ENCODE measurements at regions not wholly inside any gene's neighbourhood (a gene's known extent, or its start where the extent isn't known, plus 50 kb on each side); places are given as distances from the start of the nearest gene placed in this dataset.
"Not testable (repeated sequence)": the region's sequence is repeated elsewhere in the genome, so short reads cannot be mapped to it uniquely, and the experiment has no call there.

DNA sequence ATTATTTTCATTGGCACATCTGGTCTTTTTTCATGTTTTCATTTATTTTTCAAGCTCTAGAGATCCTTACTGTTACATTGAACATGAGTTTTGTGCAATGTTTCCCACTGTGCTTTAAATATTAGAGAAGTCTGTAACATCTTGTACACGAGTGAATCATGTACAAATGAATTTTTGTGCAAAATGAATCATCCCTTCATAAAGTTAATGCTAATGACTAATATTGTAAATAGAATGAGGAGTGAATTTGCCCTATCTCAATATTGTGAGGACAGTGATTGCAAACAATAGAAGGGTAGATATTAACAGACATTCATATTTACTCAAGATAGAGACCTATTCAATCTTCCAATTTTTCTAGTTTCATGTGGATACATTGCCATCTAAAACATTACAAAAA is 463.3 kb upstream of the FOXG1 start:
- DNase-seq (no peak), ATAC-seq (no peak)
- intact Hi-C loops (cut with DNase I, micrococcal nuclease), result no loop called here
- TF ChIP-seq, protein P1, sequence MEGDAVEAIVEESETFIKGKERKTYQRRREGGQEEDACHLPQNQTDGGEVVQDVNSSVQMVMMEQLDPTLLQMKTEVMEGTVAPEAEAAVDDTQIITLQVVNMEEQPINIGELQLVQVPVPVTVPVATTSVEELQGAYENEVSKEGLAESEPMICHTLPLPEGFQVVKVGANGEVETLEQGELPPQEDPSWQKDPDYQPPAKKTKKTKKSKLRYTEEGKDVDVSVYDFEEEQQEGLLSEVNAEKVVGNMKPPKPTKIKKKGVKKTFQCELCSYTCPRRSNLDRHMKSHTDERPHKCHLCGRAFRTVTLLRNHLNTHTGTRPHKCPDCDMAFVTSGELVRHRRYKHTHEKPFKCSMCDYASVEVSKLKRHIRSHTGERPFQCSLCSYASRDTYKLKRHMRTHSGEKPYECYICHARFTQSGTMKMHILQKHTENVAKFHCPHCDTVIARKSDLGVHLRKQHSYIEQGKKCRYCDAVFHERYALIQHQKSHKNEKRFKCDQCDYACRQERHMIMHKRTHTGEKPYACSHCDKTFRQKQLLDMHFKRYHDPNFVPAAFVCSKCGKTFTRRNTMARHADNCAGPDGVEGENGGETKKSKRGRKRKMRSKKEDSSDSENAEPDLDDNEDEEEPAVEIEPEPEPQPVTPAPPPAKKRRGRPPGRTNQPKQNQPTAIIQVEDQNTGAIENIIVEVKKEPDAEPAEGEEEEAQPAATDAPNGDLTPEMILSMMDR (IDR thresholded peaks at IDR 0.05), result no peak
- peaks cover 3% of the 10 kb centered on the region for H3K9me3 ChIP-seq
- H3K4me1 ChIP-seq (ENCODE audit: low read depth), result no peaks in the 10 kb centered on the region
- H3K36me3 ChIP-seq (ENCODE audit: low read depth), result no peaks in the 10 kb centered on the region
- no peak overlapping the region for H3K4me3 ChIP-seq

DNA sequence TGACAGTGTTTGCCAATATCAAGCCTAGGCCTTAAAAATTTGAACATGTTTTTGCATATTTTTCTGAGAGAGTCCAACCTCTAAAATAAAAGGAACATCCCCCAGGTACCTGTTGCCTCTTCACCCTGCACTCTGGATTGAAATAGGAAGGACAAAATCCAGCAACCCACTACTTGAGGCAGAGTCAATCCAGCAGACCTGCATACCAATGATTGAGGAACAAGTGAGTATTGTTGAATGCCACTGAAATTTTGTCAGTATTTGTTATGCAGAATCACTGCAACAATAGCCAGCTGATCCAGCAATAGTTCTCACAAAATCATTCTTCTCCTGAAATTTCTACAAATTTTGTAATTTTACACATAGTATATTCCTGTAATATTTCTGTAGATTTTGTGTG is 460.6 kb upstream of the FOXG1 start:
- intact Hi-C loops (cut with DNase I, micrococcal nuclease), result no loop called here
- Histone ChIP-seq H3K4me3 (no peak overlapping the region), H3K9me3 (no peaks in the 10 kb centered on the region), H3K36me3 (ENCODE audit: low read depth) (no peaks in the 10 kb centered on the region), H3K4me1 (ENCODE audit: low read depth) (no peaks in the 10 kb centered on the region)
- no peak for DNase-seq
- ATAC-seq, result no peak
- TF ChIP-seq, protein P1 (IDR thresholded peaks at IDR 0.05), result no peak

DNA sequence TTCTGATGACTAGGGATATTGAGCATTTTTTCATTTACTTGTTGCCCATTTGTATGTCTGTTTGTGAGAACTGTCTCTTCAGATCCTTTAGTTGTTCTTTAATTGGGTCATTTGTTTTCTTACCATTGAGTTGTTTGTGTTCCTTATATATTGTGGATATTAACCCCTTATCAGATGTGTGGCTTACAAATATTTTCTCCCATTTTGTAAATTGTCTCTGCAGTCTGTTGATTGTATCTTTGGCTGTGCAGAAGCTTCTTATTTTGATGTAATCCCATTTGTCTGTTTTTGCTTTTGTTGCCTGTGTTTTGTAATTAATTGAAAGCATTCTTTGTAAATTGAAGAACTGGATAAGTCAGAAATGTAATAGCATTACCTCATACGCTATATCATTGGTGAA is 459.1 kb upstream of the FOXG1 start:
- TF ChIP-seq, protein P1 (IDR thresholded peaks at IDR 0.05), result no peak
- ATAC-seq, result no peak

DNA sequence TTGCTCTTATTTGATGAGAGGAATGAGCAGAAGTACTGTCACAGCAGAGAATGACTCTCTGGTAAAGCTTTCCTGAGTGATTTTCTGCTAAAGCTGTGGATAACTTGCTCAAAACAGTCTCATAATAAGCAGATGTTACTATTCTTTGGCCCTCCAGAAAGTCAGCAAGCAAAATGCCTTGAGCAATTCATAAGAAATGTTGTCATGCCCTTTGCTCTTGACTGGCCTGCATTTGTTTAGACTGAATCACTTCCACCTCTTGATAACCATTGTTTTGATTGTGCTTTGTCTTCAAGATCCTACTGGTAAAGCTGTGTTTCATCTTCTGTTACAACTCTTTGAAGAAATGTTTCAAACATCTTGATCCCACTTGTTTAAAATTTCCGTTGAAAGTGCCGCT is 457.9 kb upstream of the FOXG1 start:
- TF ChIP-seq, protein P1 (IDR thresholded peaks at IDR 0.05), result no peak
- intact Hi-C loops (cut with DNase I, micrococcal nuclease), result no loop called here

More for the DNA sequence above, 459.1 kb upstream of the FOXG1 start:
- intact Hi-C loops (cut with DNase I, micrococcal nuclease), result no loop called here
- Histone ChIP-seq H3K4me1 (ENCODE audit: low read depth) (no peaks in the 10 kb centered on the region), H3K4me3 (no peak overlapping the region), H3K9me3 (peaks cover 3% of the 10 kb centered on the region), H3K36me3 (ENCODE audit: low read depth) (no peaks in the 10 kb centered on the region)
- no peak for DNase-seq

DNA sequence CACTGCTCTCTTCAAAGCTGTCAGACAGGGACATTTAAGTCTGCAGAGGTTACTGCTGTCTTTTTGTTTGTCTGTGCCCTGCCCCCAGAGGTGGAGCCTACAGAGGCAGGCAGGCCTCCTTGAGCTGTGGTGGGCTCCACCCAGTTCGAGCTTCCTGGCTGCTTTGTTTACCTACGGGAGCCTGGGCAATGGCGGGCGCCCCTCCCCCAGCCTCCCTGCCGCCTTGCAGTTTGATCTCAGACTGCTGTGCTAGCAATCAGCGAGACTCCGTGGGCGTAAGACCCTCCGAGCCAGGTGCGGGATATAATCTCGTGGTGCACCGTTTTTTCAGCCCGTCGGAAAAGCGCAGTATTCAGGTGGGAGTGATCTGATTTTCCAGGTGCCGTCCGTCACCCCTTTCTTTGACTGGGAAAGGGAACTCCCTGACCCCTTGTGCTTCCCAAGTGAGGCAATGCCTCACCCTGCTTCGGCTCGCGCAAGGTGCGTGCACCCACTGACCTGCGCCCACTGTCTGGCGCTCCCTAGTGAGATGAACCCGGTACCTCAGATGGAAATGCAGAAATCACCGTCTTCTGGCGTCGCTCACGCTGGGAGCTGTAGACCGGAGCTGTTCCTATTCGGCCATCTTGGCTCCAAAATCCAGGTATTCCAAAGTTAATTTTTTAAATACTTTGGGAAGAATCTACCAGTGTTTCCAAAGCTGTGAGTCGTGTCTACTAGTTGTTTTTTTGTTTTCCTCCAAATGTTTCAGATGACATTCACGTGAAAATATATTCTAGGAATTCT is 448.5 kb upstream of the FOXG1 start:
- intact Hi-C loops (cut with DNase I, micrococcal nuclease); DNase-seq; H3K9me3 ChIP-seq; H3K4me1 ChIP-seq (ENCODE audit: low read depth); ATAC-seq; H3K36me3 ChIP-seq (ENCODE audit: low read depth); H3K4me3 ChIP-seq: not testable (repeated sequence)

More for the DNA sequence above, 457.9 kb upstream of the FOXG1 start:
- Histone ChIP-seq H3K36me3 (ENCODE audit: low read depth) (no peaks in the 10 kb centered on the region), H3K4me3 (no peak overlapping the region), H3K9me3 (peaks cover 3% of the 10 kb centered on the region), H3K4me1 (ENCODE audit: low read depth) (no peaks in the 10 kb centered on the region)
- DNase-seq (no peak), ATAC-seq (no peak)

DNA sequence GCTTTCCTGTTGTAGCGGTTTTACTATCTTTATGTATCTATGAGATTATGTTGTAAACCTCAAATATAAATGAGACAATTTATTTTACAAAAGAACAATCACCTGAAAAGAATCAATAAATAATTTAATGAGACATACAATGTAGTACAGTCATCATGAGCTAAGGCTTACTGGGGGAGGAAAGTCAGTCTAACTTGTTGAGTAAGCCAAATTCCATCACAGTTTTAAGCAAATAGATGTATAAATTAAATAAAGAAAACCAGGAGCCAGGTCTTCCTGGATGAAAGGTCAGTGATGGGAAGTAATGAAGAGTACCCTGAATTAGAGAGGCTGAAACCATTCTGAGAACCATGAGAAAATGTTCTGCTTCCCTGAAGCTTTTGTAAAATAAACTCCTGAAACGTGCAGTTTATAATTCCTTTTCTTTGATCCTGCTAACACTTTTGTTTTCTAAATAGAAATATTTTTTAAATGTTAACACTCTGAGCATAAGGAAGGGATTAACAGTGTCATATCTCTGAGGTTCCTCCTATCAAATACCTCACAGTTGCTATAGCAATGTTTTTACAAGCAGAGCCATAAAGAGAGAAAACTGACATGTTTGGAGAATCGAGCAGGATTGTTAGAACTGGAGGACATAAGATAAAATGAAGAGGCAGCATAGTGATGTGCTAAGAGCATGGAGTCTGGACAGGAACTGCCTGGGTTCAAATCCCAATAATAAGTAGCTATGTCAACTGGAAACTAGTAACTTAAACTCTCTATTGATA is 444.9 kb upstream of the FOXG1 start:
- Histone ChIP-seq H3K36me3 (ENCODE audit: low read depth) (no peaks in the 10 kb centered on the region), H3K4me3 (no peak overlapping the region), H3K9me3 (no peaks in the 10 kb centered on the region), H3K4me1 (ENCODE audit: low read depth) (no peaks in the 10 kb centered on the region)
- DNase-seq (no peak), ATAC-seq (no peak)
- intact Hi-C loops (cut with DNase I, micrococcal nuclease), result no loop called here
- TF ChIP-seq, protein P1 (IDR thresholded peaks at IDR 0.05), result no peak
